SK-N-SH (cell line): ENCODE measurements at regions not wholly inside any gene's neighbourhood (a gene's known extent, or its start where the extent isn't known, plus 50 kb on each side); places are given as distances from the start of the nearest gene placed in this dataset.
A peak's percentile ranks its signal among the peaks of the same experiment; 100 is the strongest.

Source experiments
- CTCF ChIA-PET: fragments of 300-600, 350-600 bp; formaldehyde crosslinking; extraction: SDS; loops from one replicate; lab custom pipeline; 2021; lab: Yijun Ruan, JAX
- POLR2A ChIA-PET: fragments of 350-600 bp; sonication (Branson Sonifier 250); formaldehyde crosslinking; extraction: SDS; loops from one replicate; lab custom pipeline; 2020; ENCODE audit warnings: antibody characterized with exemption, inconsistent platforms; lab: Yijun Ruan, JAX
- DNase-seq: peaks from one replicate; pipeline ENCODE4 v3.0.0; 2012
- H2AFZ ChIP-seq: fragments of 200-600 bp; sonication (generic); 2 replicates; pipeline ENCODE4 v1.8.1; 2016; ENCODE audit warnings: antibody characterized with exemption, mild to moderate bottlenecking, low read depth
- H3F3A ChIP-seq: fragments of 200-600 bp; sonication (generic); replicated peaks from 2 replicates; pipeline ENCODE3; 2016; ENCODE audit warnings: antibody characterized with exemption, mild to moderate bottlenecking; ENCODE audit not compliant: insufficient read depth
- H3K27ac ChIP-seq, 2 experiments: fragments of 200-500 bp in 1 of 2; fragments of 200-600 bp in 1 of 2; sonication (Bioruptor generic) in 1 of 2; sonication (generic), shearing (Covaris generic) in 1 of 2; 2 replicates each; pipeline versions ENCODE4 v1.5.1 to v1.6.1; 2014 to 2016; ENCODE audit warnings: low read depth in 2 of 2, inconsistent platforms in 1 of 2, low read length in 1 of 2, mild to moderate bottlenecking in 1 of 2, mixed read lengths in 1 of 2
- H3K27me3 ChIP-seq: fragments of 200-600 bp; sonication (generic), shearing (Covaris generic); 2 replicates; pipeline ENCODE4 v1.6.1; 2016; ENCODE audit warnings: mixed run types; ENCODE audit not compliant: insufficient read depth
- H3K36me3 ChIP-seq, 2 experiments: fragments of 200-500 bp in 1 of 2; fragments of 200-600 bp in 1 of 2; sonication (Bioruptor generic) in 1 of 2; sonication (generic) in 1 of 2; replicated peaks in 1 of 2; 2 replicates each; pipeline versions ENCODE3 to v1.5.1; 2014 to 2016; ENCODE audit warnings: low read length in 1 of 2, mild to moderate bottlenecking in 1 of 2; ENCODE audit not compliant: insufficient read depth in 2 of 2, control insufficient read depth in 1 of 2
- H3K4me1 ChIP-seq, 2 experiments: fragments of 200-500 bp in 1 of 2; fragments of 200-600 bp in 1 of 2; sonication (Bioruptor generic) in 1 of 2; sonication (generic), shearing (Covaris generic) in 1 of 2; 2 replicates each; pipeline versions ENCODE4 v1.5.1 to v1.6.1; 2014 to 2016; ENCODE audit warnings: low read depth in 1 of 2, low read length in 1 of 2, mixed run types in 1 of 2; ENCODE audit not compliant: insufficient read depth in 2 of 2, control insufficient read depth in 1 of 2
- H3K4me2 ChIP-seq: fragments of 200-600 bp; sonication (generic), shearing (Covaris generic); 2 replicates; pipeline ENCODE4 v1.6.1; 2017; ENCODE audit warnings: mixed run types
- H3K4me3 ChIP-seq, 2 experiments: fragments of 200-500 bp in 1 of 2; fragments of 200-600 bp in 1 of 2; sonication (Bioruptor generic) in 1 of 2; sonication (generic), shearing (Covaris generic) in 1 of 2; 2 replicates each; pipeline versions ENCODE4 v1.5.1 to v1.8.1; 2014 to 2016; ENCODE audit warnings: low read depth in 2 of 2, inconsistent platforms in 1 of 2, low read length in 1 of 2, mild to moderate bottlenecking in 1 of 2, mixed read lengths in 1 of 2, moderate library complexity in 1 of 2
- H3K79me2 ChIP-seq: fragments of 200-600 bp; sonication (generic); 2 replicates; pipeline ENCODE4 v1.8.1; 2017; ENCODE audit warnings: mild to moderate bottlenecking; ENCODE audit not compliant: insufficient read depth
- H3K9ac ChIP-seq: fragments of 200-600 bp; sonication (generic); 2 replicates; pipeline ENCODE4 v1.6.1; 2017; ENCODE audit warnings: mixed run types
- H3K9me2 ChIP-seq: fragments of 200-600 bp; sonication (generic); 2 replicates; pipeline ENCODE4 v1.6.1; 2017; ENCODE audit warnings: mixed run types
- H3K9me3 ChIP-seq: fragments of 200-600 bp; sonication (generic); 2 replicates; pipeline ENCODE4 v1.6.1; 2017; ENCODE audit warnings: mixed run types, mild to moderate bottlenecking, moderate library complexity
- H4K20me1 ChIP-seq: fragments of 200-600 bp; sonication (generic); 2 replicates; pipeline ENCODE4 v1.6.1; 2017; ENCODE audit warnings: mild to moderate bottlenecking, mixed run types; ENCODE audit not compliant: insufficient read depth
- GABPA ChIP-seq: IDR thresholded peaks from 2 replicates; pipeline ENCODE4 v1.4.0; 2012; ENCODE audit warnings: low read depth, mild to moderate bottlenecking
- GATA2 ChIP-seq: sonication (generic); formaldehyde crosslinking; IDR thresholded peaks from 2 replicates; pipeline ENCODE4 v1.5.0; 2020; ENCODE audit warnings: mild to moderate bottlenecking, missing genetic modification reagents
- NFIC ChIP-seq: IDR thresholded peaks from 2 replicates; pipeline ENCODE4 v1.4.0; 2012; ENCODE audit warnings: borderline replicate concordance
- RCOR1 ChIP-seq: fragments of 150-350 bp; IDR thresholded peaks from 2 replicates; pipeline ENCODE4 v1.6.1; 2017; ENCODE audit warnings: antibody characterized with exemption, low read length
- REST ChIP-seq: IDR thresholded peaks from 2 replicates; pipeline ENCODE4 v1.6.1; 2012; ENCODE audit warnings: mild to moderate bottlenecking, low read depth, low read length, moderate library complexity
- RXRA ChIP-seq: IDR thresholded peaks from 2 replicates; pipeline ENCODE4 v1.4.0; 2012; ENCODE audit warnings: low read depth, mild to moderate bottlenecking, borderline replicate concordance
- SIN3A ChIP-seq: IDR thresholded peaks from 2 replicates; pipeline ENCODE4 v1.6.1; 2012; ENCODE audit warnings: low read depth, mild to moderate bottlenecking, low read length, moderate library complexity, borderline replicate concordance
- TEAD4 ChIP-seq: IDR thresholded peaks from 2 replicates; pipeline ENCODE4 v1.4.0; 2012; ENCODE audit warnings: mild to moderate bottlenecking, borderline replicate concordance; ENCODE audit not compliant: insufficient read depth
- ZBTB33 ChIP-seq: IDR thresholded peaks from 2 replicates; pipeline ENCODE4 v1.4.0; 2012; ENCODE audit warnings: low read depth, borderline replicate concordance
- WGBS: methylation state at CpG from one replicate; pipeline ENCODE4 v1.1.6; 2017; ENCODE audit warnings: low lambda C conversion rate; 5-methylcytosine and 5-hydroxymethylcytosine counted together

GRCh38 chr5:125179612-125180011, 433.2 kb upstream of the ZNF608 start:
- TF ChIP-seq GABPA (no peak), GATA2 (peak; percentile 67)
- Histone ChIP-seq H3K79me2 (no peaks in the 10 kb centered on the region), H3F3A (no peaks in the 10 kb centered on the region), H2AFZ (no peak overlapping the region), H3K9me2 (no peaks in the 10 kb centered on the region), H3K27me3 (no peaks in the 10 kb centered on the region), H3K9ac (no peak overlapping the region), H3K4me3 (no peak overlapping the region), H3K27ac (no peak overlapping the region; a peak in 1 of 4 replicates), H4K20me1 (no peaks in the 10 kb centered on the region), H3K4me2 (no peak overlapping the region), H3K36me3 (no peaks in the 10 kb centered on the region), H3K9me3 (no peaks in the 10 kb centered on the region), H3K4me1 (peaks cover 0 to 6% of the 10 kb centered on the region in 2 experiments; a peak in 1 of 4 replicates)
- ChIA-PET POLR2A (interaction anchor here (0.6 kb wide), 1 partner anchor 127 kb away, joined by 3 read pairs; no protein-coding TSS in a partner anchor), CTCF (no interaction called here)
- DNase-seq: no peak

- peaks cover 0 to 6% of the 10 kb centered on the region in 2 experiments; a peak in 1 of 4 replicates for H3K4me1 ChIP-seq
- no peaks in the 10 kb centered on the region for H3K9me2 ChIP-seq
- H3K79me2 ChIP-seq: no peaks in the 10 kb centered on the region
- no peak overlapping the region for H3K4me3 ChIP-seq
- no peak overlapping the region for H3K9ac ChIP-seq
- ChIA-PET CTCF (interaction anchor here (0.5 kb wide), 1 partner anchor 202 kb away, joined by 3 read pairs; no protein-coding TSS in a partner anchor), POLR2A (no interaction called here)
- no peak for DNase-seq
- H3F3A ChIP-seq: no peaks in the 10 kb centered on the region
- H4K20me1 ChIP-seq: no peaks in the 10 kb centered on the region
- TF ChIP-seq RCOR1: no peak
- peak; percentile 94 for TF ChIP-seq REST
- no peaks in the 10 kb centered on the region for H3K36me3 ChIP-seq
- no peaks in the 10 kb centered on the region for H3K27me3 ChIP-seq
- H2AFZ ChIP-seq: no peak overlapping the region
- H3K9me3 ChIP-seq: no peaks in the 10 kb centered on the region
- WGBS: 77% methylated on average over 2 of the region's 2 CpGs
- no peak overlapping the region for H3K27ac ChIP-seq
- H3K4me2 ChIP-seq: no peak overlapping the region
Observed at GRCh38 chr5:125180231-125180829, 433.9 kb upstream of the ZNF608 start.

GRCh38 chr5:125181159-125181558, 434.7 kb upstream of the ZNF608 start:
- WGBS: 25% methylated on average over 1 of the region's 1 CpG
- Histone ChIP-seq H3K4me3 (no peak overlapping the region), H3K36me3 (no peaks in the 10 kb centered on the region), H3K79me2 (no peaks in the 10 kb centered on the region), H3K4me1 (peaks cover 0 to 6% of the 10 kb centered on the region in 2 experiments; a peak in 1 of 4 replicates), H2AFZ (no peak overlapping the region), H4K20me1 (no peaks in the 10 kb centered on the region), H3F3A (no peaks in the 10 kb centered on the region), H3K27me3 (no peaks in the 10 kb centered on the region), H3K9me3 (no peaks in the 10 kb centered on the region), H3K27ac (no peak overlapping the region), H3K4me2 (no peak overlapping the region), H3K9me2 (no peaks in the 10 kb centered on the region), H3K9ac (no peak overlapping the region)
- no peak for DNase-seq
- TF ChIP-seq ZBTB33 (no peak), SIN3A (no peak), NFIC (no peak), TEAD4 (no peak), RXRA (no peak)
- ChIA-PET POLR2A (no interaction called here), CTCF (no interaction called here)
